GM12865 (cell line): ENCODE measurements at regions not wholly inside any gene's neighbourhood (a gene's known extent, or its start where the extent isn't known, plus 50 kb on each side); places are given as distances from the start of the nearest gene placed in this dataset.

Experiments used
- DNase-seq: peaks from one replicate; pipeline ENCODE4 v3.0.0; 2010; ENCODE audit warnings: low read depth
- H3K4me3 ChIP-seq: 2 replicates; pipeline ENCODE4 v1.5.1; 2011; ENCODE audit warnings: mild to moderate bottlenecking, low read depth, low read length, control low read depth
- CTCF ChIP-seq: IDR thresholded peaks from 2 replicates; pipeline ENCODE4 v1.5.1; 2011; ENCODE audit warnings: low read length, control low read depth, low read depth, inconsistent platforms; ENCODE audit not compliant: insufficient read depth; ENCODE audit errors: missing control alignments

DNA sequence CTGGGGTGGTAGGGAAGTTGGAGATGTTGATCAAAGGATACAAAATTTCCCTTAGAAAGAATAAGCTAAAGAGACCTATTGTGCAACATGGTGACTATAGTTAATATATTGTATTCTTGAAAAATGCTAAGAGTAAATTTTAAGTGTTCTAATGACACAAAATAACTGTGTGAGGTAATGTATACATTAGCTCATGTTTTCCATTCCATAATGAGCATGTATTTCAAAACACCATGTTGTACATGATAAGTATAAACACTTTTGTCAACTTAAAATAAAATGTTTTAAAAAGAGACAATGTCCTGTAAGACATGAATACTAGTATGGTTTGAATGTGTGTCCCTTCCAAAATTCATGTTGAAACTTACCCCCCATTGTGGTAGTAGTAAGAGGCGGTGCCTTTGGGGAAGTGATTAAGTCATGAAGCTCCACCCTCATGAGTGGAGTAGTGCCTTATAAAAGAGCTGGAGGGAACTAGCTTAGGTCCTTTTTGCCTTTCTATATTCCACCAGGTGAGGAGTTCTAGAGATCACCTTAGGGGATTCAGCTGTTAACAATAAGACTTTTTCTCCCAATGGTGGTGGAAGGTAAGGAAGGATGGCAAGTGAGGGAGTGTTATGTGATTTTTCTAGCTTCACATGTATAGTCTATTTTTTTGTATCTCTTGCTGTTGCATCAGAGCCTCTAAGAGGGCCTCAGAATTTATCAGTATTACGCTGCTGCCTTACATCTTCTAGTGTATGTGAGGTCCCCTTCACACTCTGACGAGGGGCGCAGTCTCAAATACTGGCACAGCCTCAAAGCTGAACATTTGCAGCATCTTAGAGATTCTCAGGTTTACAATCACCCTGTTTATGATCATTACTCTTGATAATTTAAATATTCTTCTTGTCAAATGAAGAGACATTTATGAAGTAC, 94.9 kb upstream of the NREP start:
- TF ChIP-seq CTCF, result no peak
- DNase-seq, result no peak
- H3K4me3 ChIP-seq, result no peak overlapping the region

DNA sequence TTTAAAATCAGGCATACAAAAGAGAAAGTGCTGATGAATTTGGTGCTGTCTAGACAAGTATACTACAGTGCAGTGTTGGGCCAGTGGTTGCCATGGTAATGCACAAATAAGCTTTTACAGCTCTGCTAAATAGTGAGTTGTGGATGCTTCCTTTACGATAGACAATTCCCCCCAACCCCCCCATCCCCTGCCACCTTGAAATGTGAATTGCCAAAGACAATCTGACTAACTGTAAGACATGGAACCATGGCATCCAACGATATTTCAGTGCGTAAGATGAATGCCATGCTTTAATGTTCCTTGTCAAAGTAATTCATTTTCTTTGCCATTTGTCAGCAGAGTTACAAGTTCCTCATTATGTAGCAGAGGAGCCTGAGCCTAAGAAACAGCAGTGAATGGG, 91.5 kb upstream of the NREP start:
- H3K4me3 ChIP-seq, result no peak overlapping the region

DNA sequence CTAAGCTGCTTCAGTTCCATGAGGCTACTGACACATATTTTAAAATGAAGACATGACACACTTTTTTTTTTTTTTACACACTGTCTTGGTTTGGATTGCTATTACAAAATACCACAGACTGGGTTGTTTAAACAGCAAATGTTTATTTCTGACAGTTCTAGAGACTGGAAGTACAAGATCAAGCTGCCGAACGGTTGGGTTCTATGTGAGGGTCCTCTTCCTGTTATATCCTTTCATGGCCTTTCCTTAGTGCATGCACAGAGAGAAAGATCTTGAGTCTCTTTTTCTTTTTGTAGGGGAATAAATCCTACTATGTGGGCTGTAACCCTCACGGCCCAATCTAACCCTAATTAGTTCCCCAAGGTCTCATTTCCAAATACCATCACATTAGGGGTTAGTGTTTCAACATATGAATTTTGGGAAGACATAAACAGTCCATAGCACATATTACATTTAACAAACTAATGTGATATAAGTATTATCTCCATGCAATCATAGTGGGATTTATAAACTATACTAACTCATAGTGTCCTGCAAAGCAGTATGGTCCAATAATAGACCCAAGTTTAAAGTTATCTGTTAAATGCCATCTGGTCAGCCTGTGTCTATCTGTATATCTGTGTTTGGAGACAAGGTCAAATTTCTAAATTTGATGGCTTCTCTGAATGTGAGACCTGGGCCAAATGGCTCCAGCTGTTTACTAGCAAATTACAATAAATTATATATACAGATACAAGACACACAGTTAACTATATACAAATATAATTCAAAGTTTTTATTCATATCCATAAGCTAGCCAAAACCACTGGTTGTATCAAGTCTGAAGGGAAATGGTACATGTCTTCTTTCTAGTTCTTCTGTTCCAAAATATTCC, 90.3 kb upstream of the NREP start:
- DNase-seq, result no peak
- no peak overlapping the region for H3K4me3 ChIP-seq
- no peak for TF ChIP-seq CTCF

More for the DNA sequence above, 91.5 kb upstream of the NREP start:
- DNase-seq, result peak; percentile 26
- no peak for TF ChIP-seq CTCF

DNA sequence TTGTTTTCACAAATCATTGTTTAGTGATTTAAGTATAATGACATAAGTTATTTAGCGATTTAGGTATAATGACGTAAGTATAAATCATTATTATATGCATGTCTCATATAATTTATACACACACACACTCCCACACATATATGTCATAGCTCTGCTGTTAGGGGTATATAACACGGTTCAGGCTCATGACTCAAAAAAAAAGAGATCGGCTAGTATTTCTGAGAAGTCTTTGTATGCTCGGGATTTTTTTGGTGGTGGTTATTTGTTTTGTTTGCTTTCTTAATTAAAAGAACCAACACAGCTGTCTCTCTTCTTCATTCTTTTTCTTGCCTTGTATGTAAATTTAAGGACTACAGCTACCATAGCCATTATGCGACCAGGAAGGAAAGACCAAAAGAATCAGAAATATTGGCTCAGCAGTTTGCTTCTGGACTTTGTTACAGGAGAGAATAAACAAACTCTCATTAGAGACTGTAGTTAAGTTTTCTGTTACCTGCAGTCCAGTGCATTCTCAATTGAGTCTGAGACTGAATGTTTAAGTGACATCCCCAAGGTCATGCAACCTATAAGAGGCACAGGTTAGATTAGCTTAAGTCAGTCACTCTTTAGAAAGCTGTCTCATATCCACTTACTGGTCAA, 83.2 kb upstream of the NREP start:
- no peak overlapping the region for H3K4me3 ChIP-seq
- TF ChIP-seq CTCF, result no peak

DNA sequence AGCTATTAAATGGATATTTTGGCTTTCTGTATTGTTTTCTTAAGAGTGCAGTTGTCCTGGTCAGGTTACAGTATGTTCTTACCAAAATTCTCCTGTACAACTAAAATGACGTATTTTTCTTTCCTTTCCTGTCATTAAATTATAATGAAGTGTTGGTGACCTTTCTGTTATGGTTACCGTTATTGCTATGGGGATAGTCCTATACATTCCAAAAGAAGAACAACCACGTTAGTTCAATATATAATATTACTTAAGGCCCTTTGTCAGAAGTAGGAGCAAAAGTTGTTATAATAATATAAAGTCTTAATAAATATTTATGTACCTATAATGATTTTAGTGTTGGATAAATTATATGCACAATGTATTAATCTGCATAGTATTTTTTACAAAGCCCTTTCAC, 82.4 kb upstream of the NREP start:
- H3K4me3 ChIP-seq, result no peak overlapping the region
- no peak for TF ChIP-seq CTCF
- DNase-seq, result no peak

More for the DNA sequence above, 83.2 kb upstream of the NREP start:
- DNase-seq, result no peak

DNA sequence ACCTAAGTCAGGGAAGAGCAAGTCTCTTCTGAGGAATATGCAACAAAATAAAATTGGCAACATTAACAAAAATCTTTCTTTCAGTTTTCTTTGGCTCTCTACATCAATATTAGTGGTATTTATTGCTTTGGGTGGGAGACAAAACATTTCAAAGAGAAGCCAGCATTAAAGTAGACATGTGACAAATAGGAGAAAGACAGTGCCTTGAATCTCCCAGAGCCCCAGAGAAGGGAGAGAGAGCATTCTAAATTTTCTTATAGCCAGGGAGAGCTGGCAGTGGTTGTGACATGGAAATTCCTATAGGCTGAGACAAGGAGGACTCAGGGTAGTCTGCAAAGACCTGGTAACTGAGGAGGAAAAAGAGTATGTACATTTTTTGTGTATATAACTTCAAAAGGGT, 79.4 kb upstream of the NREP start:
- TF ChIP-seq CTCF, result no peak
- no peak overlapping the region for H3K4me3 ChIP-seq
- DNase-seq, result no peak
